ENCODE measurements at regions not wholly inside any gene's neighbourhood (a gene's known extent, or its start where the extent isn't known, plus 50 kb on each side); places are given as distances from the start of the nearest gene placed in this dataset.

- TF ChIP-seq, protein P1, sequence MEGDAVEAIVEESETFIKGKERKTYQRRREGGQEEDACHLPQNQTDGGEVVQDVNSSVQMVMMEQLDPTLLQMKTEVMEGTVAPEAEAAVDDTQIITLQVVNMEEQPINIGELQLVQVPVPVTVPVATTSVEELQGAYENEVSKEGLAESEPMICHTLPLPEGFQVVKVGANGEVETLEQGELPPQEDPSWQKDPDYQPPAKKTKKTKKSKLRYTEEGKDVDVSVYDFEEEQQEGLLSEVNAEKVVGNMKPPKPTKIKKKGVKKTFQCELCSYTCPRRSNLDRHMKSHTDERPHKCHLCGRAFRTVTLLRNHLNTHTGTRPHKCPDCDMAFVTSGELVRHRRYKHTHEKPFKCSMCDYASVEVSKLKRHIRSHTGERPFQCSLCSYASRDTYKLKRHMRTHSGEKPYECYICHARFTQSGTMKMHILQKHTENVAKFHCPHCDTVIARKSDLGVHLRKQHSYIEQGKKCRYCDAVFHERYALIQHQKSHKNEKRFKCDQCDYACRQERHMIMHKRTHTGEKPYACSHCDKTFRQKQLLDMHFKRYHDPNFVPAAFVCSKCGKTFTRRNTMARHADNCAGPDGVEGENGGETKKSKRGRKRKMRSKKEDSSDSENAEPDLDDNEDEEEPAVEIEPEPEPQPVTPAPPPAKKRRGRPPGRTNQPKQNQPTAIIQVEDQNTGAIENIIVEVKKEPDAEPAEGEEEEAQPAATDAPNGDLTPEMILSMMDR (IDR thresholded peaks at IDR 0.05; ENCODE audit: low read length): no peak
- TF ChIP-seq EZH2 (optimal IDR thresholded peaks at IDR 0.05; ENCODE audit: low read depth, low read length) (no peak), EZH2phosphoT487 (IDR thresholded peaks at IDR 0.05; ENCODE audit: low read length) (no peak)
Observed at GRCh38 chr13:87235621-87236020, 435.6 kb upstream of the SLITRK5 start.

Data from MM.1S (cell line).